ACC112 (cell line): ENCODE measurements at regions not wholly inside any gene's neighbourhood (a gene's known extent, or its start where the extent isn't known, plus 50 kb on each side); places are given as distances from the start of the nearest gene placed in this dataset.

ENCODE experiments used
- H2AFZ ChIP-seq: fragments of 200-600 bp; sonication (generic); one replicate; pipeline ENCODE4 v1.6.0; 2017; ENCODE audit warnings: antibody characterized with exemption, low read length; ENCODE audit not compliant: unreplicated experiment
- H3K27ac ChIP-seq: fragments of 200-600 bp; sonication (generic); 2 replicates; pipeline ENCODE4 v1.5.1; 2014; ENCODE audit warnings: low read depth, mild to moderate bottlenecking, antibody characterized with exemption, low read length, moderate library complexity
- H3K27me3 ChIP-seq: fragments of 200-600 bp; sonication (generic); 2 replicates; pipeline ENCODE4 v1.6.1; 2014; ENCODE audit warnings: mild to moderate bottlenecking, antibody characterized with exemption, low read length, moderate library complexity, mixed read lengths; ENCODE audit not compliant: insufficient read depth
- H3K36me3 ChIP-seq: fragments of 200-600 bp; sonication (generic); 2 replicates; pipeline ENCODE4 v1.6.1; 2016; ENCODE audit warnings: mild to moderate bottlenecking, antibody characterized with exemption, low read length, moderate library complexity, mixed read lengths; ENCODE audit not compliant: insufficient read depth
- H3K4me1 ChIP-seq: fragments of 200-600 bp; sonication (generic); one replicate; pipeline ENCODE4 v1.6.1; 2016; ENCODE audit warnings: low read length, mixed read lengths; ENCODE audit not compliant: insufficient read depth, unreplicated experiment, control insufficient read depth
- H3K4me3 ChIP-seq: fragments of 200-600 bp; sonication (generic); 2 replicates; pipeline ENCODE4 v1.5.1; 2014; ENCODE audit warnings: mild to moderate bottlenecking, low read depth, low read length
- H3K79me2 ChIP-seq: fragments of 200-600 bp; sonication (generic); one replicate; pipeline ENCODE4 v1.6.0; 2016; ENCODE audit warnings: low read length; ENCODE audit not compliant: control insufficient read depth, unreplicated experiment, insufficient read depth

- Histone ChIP-seq H2AFZ (peak within 1 kb of the TSS; percentile 68), H3K4me3 (peak within 1 kb of the TSS; percentile 75), H3K36me3 (no peaks in the 10 kb centered on the region), H3K27me3 (no peaks in the 10 kb centered on the region), H3K79me2 (no peaks in the 10 kb centered on the region), H3K27ac (0 out of 2 replicates have a peak within 1 kb of the TSS, but pooled peaks have one; percentile 26), H3K4me1 (no peaks in the 10 kb centered on the region)
Measured at GRCh38 chrX:65034668-65035445, 58.6 kb upstream of the ZC4H2 start, which contains the start of gene ZC3H12B. Gene ZC3H12B (plus strand): TSS chrX:65034826.

- peak overlapping the region; percentile 75 for H3K4me3 ChIP-seq
- no peaks in the 10 kb centered on the region for H3K79me2 ChIP-seq
- H3K27me3 ChIP-seq = no peaks in the 10 kb centered on the region
- no peak overlapping the region for H3K27ac ChIP-seq
- no peak overlapping the region for H2AFZ ChIP-seq
- no peaks in the 10 kb centered on the region for H3K4me1 ChIP-seq
- no peaks in the 10 kb centered on the region for H3K36me3 ChIP-seq
Measured at GRCh38 chrX:65034292-65034667, 58.0 kb upstream of the ZC4H2 start.
